ENCODE measurements at regions not wholly inside any gene's neighbourhood (a gene's known extent, or its start where the extent isn't known, plus 50 kb on each side); places are given as distances from the start of the nearest gene placed in this dataset.
"Not testable (repeated sequence)": the region's sequence is repeated elsewhere in the genome, so short reads cannot be mapped to it uniquely, and the experiment has no call there.

GRCh38 chr2:234357666-234358065, 139.2 kb downstream of the ARL4C start:
- TF ChIP-seq, protein P1, sequence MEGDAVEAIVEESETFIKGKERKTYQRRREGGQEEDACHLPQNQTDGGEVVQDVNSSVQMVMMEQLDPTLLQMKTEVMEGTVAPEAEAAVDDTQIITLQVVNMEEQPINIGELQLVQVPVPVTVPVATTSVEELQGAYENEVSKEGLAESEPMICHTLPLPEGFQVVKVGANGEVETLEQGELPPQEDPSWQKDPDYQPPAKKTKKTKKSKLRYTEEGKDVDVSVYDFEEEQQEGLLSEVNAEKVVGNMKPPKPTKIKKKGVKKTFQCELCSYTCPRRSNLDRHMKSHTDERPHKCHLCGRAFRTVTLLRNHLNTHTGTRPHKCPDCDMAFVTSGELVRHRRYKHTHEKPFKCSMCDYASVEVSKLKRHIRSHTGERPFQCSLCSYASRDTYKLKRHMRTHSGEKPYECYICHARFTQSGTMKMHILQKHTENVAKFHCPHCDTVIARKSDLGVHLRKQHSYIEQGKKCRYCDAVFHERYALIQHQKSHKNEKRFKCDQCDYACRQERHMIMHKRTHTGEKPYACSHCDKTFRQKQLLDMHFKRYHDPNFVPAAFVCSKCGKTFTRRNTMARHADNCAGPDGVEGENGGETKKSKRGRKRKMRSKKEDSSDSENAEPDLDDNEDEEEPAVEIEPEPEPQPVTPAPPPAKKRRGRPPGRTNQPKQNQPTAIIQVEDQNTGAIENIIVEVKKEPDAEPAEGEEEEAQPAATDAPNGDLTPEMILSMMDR (conservative IDR thresholded peaks at IDR 0.05; ENCODE audit: low read depth, low read length): no peak
- H3K4me3 ChIP-seq (ENCODE audit: low read depth, low read length): no peak overlapping the region
- DNase-seq (ENCODE audit: low read depth): no peak

DNA sequence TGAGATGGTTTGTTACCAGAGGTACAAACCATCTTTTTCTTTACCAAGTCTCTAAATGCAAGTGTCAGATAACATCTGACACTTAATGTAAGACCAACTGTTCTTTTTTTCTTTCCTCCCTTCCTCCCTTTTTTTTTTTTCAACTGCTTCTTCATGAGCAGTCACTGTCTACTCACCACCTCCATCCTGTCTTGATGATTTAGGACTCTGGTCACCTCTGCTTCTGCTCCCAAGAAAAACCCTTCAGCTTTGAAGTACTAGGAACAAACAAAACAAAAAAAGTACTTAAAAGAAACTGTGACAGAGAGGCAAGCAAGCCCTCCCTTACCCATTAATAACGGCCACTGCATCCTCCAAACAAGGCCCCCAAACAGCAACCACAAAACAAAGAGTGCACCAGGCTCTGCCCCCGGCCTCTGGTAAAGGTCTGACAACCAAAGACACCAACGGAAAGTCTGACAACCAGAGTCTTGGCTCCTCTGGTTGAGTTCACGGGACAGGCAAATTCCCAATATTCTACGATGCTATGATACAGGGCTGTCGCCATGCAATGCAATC, 141.0 kb downstream of the ARL4C start:
- no peak for DNase-seq (ENCODE audit: low read depth)
- TF ChIP-seq, protein P1 (conservative IDR thresholded peaks at IDR 0.05; ENCODE audit: low read depth, low read length): no peak
- no peak overlapping the region for H3K4me3 ChIP-seq (ENCODE audit: low read depth, low read length)

- no peak for DNase-seq (ENCODE audit: low read depth)
- TF ChIP-seq, protein P1 (conservative IDR thresholded peaks at IDR 0.05; ENCODE audit: low read depth, low read length): no peak
- no peak overlapping the region for H3K4me3 ChIP-seq (ENCODE audit: low read depth, low read length)
Measured at GRCh38 chr2:234355021-234355720, 141.7 kb downstream of the ARL4C start.

DNA sequence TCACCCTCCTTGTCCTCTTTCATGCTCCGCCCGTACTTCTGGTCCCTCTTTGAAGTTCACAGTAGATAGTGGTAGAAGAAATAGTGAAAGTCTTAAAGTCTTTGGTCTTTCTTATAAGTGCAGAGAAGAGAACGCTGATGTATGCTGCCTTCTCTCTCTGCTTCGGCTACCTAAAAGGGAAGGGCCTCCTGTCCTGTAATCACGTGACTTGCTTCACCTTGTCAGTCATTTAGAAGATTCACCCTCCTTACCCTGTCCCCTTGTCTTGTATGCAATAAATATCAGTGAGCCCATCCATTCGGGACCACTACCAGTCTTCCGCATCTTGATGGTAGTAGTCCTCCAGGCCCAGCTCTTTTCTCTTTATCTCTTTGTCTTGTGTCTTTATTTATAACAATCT, 144.6 kb downstream of the ARL4C start:
- TF ChIP-seq, protein P1 (conservative IDR thresholded peaks at IDR 0.05; ENCODE audit: low read depth, low read length): no peak
- DNase-seq (ENCODE audit: low read depth): no peak
- no peak overlapping the region for H3K4me3 ChIP-seq (ENCODE audit: low read depth, low read length)

DNA sequence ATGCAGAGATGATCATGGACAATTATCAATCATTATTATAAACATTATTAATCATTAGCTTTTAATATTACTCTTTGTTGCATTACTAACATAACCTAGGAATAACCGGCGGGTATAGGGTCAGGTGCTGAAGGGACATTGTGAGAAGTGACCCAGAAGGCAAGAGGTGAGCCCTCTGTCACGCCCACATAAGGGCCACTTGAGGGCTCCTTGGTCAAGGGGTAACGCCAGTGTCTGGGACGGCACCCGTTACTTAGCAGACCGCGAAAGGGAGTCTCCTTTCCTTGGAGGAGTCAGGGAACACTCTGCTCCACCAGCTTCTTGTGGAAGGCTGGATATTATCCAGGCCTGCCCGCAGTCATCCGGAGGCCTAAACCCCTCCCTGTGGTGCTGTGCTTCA, 145.0 kb downstream of the ARL4C start:
- H3K4me3 ChIP-seq (ENCODE audit: low read depth, low read length); DNase-seq (ENCODE audit: low read depth): not testable (repeated sequence)

GRCh38 chr2:234348081-234348480, 148.8 kb downstream of the ARL4C start:
- TF ChIP-seq, protein P1 (conservative IDR thresholded peaks at IDR 0.05; ENCODE audit: low read depth, low read length): no peak
- H3K4me3 ChIP-seq (ENCODE audit: low read depth, low read length): no peak overlapping the region
- no peak for DNase-seq (ENCODE audit: low read depth)

DNA sequence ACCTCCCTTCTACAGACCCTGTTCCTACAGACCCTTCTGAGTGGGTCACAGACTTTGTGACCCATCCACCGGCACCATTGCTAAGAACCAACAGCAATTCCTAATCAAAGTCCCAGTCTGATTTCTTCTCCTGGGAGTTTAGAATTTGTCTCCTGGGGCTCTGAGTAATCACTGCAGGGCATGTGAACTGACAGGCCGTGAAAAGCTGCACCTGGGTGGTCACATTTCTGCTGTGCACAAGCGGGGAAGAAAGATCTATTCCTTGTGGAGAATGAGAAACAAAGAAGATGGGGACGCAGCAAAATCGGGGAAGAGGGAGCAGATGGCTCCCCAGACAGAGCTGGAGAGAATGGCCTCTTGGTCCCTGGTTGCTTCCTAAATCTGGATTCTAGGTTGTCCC, 151.0 kb downstream of the ARL4C start:
- TF ChIP-seq, protein P1 (conservative IDR thresholded peaks at IDR 0.05; ENCODE audit: low read depth, low read length): no peak
- DNase-seq (ENCODE audit: low read depth): no peak
- H3K4me3 ChIP-seq (ENCODE audit: low read depth, low read length): no peak overlapping the region
